IPS-20b (cell line): ENCODE measurements at regions not wholly inside any gene's neighbourhood (a gene's known extent, or its start where the extent isn't known, plus 50 kb on each side); places are given as distances from the start of the nearest gene placed in this dataset.
"Not testable (repeated sequence)": the region's sequence is repeated elsewhere in the genome, so short reads cannot be mapped to it uniquely, and the experiment has no call there.

Source experiments
- H3K27ac ChIP-seq: one replicate; pipeline ENCODE4 v1.5.1; 2013; ENCODE audit warnings: low read length
- H3K27me3 ChIP-seq: 2 replicates; pipeline ENCODE4 v1.6.1; 2013; ENCODE audit warnings: mild to moderate bottlenecking, low read length, inconsistent platforms; ENCODE audit not compliant: insufficient read depth
- H3K36me3 ChIP-seq: 2 replicates; pipeline ENCODE4 v1.6.1; 2013; ENCODE audit warnings: low read depth, mild to moderate bottlenecking, inconsistent platforms, low read length, moderate library complexity; ENCODE audit not compliant: insufficient read depth
- H3K4me1 ChIP-seq: 2 replicates; pipeline ENCODE4 v1.6.1; 2013; ENCODE audit warnings: mild to moderate bottlenecking, control low read depth, inconsistent platforms, low read length, moderate library complexity; ENCODE audit not compliant: insufficient read depth
- H3K4me3 ChIP-seq: 2 replicates; pipeline ENCODE4 v1.5.1; 2013; ENCODE audit warnings: mild to moderate bottlenecking, low read length, inconsistent platforms
- H3K9ac ChIP-seq: 2 replicates; pipeline ENCODE4 v1.6.1; 2013; ENCODE audit warnings: low read depth, mild to moderate bottlenecking, inconsistent platforms, low read length, moderate library complexity
- H3K9me3 ChIP-seq: 2 replicates; pipeline ENCODE4 v1.6.1; 2013; ENCODE audit warnings: mild to moderate bottlenecking, low read depth, low read length, inconsistent platforms; ENCODE audit not compliant: insufficient read depth

DNA sequence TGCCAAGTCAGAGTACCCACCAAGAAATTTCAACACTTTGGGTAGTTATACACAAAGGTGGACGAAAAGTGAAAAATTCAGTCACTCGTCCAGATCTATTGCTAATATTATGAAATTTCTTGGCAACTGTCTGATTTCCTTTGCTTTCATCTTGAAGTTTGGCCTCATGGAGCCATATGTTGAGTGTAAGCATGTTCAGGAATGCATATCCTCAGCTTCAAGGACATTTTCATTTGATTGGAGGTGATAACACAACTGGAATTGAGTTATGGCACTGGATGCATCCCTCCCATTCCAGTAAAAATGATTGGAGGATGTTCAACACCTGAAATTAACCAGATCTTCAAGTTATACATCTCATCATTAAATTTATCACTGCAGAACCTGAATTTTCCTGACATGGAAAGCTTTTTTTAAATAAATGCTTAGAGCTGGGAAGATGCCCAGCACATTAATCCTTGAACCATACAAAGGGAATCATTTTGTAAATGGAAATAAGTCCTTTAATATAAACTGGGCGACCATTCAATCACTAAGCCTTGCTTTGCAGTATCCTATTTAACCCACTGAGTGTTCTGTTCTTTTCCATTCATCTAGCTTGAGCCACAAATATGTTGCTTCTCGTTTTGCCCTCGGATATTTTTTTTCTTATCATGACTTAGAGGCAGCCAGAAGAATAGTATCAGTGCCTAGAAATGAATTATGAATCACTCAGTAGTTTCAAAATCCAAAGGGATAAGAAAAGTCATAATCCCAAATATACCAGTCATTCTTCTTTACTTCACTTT lies 273.7 kb upstream of the PIK3R1 start:
- H3K36me3 ChIP-seq: no peaks in the 10 kb centered on the region
- H3K27ac ChIP-seq: no peak overlapping the region
- H3K4me1 ChIP-seq: no peaks in the 10 kb centered on the region
- no peaks in the 10 kb centered on the region for H3K9me3 ChIP-seq
- H3K27me3 ChIP-seq: no peaks in the 10 kb centered on the region
- H3K9ac ChIP-seq: no peak overlapping the region
- no peak overlapping the region for H3K4me3 ChIP-seq

DNA sequence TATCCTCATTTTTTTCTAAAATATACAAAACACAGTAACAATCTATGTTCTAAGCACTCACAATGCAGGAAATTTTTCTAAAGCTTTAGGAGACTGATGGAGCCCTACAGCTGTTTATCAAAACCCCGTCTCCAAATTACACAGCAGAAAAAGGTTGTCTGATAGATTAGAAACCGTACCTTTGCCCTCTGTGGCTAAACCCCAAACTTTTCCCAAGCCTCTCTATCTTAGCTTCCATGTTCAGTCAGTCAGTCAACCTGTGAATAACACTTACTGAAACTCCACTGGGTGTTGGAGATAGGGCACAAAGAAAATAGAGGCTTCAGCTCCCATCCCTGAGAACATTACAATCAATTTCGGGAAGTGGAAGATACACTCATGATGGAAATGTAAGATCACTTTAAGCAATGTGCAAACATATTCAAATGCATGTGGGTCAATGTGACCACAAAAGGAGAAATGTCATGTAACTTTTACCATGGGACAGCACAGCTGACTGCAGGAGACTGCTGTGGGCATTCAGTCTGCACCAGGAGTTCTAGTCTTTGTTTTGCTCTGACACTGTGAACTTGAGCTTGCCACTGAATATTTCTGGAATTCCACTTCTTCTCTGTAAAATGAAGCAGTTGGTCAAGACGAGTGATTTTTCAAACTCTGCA lies 279.5 kb upstream of the PIK3R1 start:
- no peak overlapping the region for H3K9ac ChIP-seq
- H3K27me3 ChIP-seq: no peaks in the 10 kb centered on the region
- no peaks in the 10 kb centered on the region for H3K4me1 ChIP-seq
- H3K27ac ChIP-seq: no peak overlapping the region
- no peak overlapping the region for H3K4me3 ChIP-seq
- H3K36me3 ChIP-seq: no peaks in the 10 kb centered on the region
- H3K9me3 ChIP-seq: no peaks in the 10 kb centered on the region

DNA sequence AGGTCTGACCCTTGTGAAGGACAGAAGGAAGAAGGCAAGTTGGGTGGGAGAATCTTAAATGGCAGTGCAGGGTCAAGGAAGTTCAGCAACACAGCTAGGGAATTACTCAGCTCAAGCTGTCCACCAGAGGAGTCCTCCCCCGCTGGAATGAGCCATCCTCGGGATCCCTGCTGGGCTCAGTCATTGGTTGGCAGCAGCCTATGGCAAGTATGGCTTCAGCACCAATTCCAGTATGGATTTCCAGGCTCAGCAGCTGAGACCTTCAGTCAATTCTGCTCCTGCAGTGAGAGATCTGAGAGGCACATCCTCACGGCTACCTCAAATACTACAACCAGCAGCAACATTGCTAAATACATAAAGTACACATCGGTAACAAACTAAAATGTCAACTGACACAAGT lies 280.6 kb upstream of the PIK3R1 start:
- Histone ChIP-seq H3K27me3 (no peaks in the 10 kb centered on the region), H3K4me1 (no peaks in the 10 kb centered on the region), H3K9ac (no peak overlapping the region), H3K9me3 (no peaks in the 10 kb centered on the region), H3K36me3 (no peaks in the 10 kb centered on the region), H3K27ac (no peak overlapping the region), H3K4me3 (no peak overlapping the region)

DNA sequence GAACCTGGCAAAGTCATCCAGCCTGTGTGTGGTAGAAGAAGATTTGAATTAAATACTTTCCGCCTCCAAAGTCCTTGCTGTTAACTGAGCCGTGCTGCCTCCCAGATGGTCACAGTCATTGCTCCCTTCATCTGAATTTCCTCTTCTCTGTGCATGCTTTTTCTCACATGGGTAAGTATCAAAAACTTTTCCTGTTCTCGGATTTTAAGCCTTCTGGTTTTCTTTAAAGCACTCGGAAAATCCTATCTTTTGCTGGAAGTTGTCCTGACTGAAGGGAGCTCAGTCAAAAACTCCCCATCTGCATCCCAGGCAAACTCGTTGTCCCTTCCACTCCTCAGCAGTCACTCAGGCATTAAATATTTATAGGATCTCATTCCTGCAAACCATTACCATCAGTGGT lies 290.0 kb upstream of the PIK3R1 start:
- Histone ChIP-seq H3K27me3 (no peaks in the 10 kb centered on the region), H3K9ac (no peak overlapping the region), H3K4me3 (no peak overlapping the region), H3K4me1 (no peaks in the 10 kb centered on the region), H3K27ac (no peak overlapping the region), H3K36me3 (no peaks in the 10 kb centered on the region), H3K9me3 (no peaks in the 10 kb centered on the region)

DNA sequence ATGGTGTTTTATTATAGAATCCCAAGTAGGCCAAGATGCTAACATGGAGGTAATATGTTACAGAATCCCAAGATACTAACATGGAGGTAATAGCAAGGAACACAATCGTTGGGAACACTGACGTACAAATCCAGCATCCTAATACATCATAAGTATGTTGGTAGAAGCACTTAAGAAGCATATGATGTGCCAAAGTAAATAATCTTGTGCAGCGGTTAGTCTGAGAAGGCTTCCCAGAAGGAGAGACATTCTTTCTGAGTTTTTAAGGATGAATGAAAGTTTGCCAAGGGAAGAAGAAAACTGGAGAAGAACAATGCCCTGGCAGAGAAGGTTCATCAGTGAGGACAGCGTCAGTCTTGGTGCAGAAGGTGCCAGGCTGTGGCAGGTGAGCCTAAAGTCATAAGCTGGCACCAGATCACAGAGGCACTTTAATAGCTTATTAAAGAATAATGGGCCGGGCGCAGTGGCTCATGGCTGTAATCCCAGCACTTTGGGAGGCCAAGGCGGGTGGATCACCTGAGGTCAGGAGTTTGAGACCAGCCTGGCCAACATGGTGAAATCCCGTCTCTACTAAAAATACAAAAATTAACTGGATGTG lies 294.5 kb upstream of the PIK3R1 start:
- Histone ChIP-seq H3K9me3 (peaks cover 7% of the 10 kb centered on the region; the same call in 1 of the 2 replicates), H3K36me3 (no peaks in the 10 kb centered on the region), H3K4me1 (no peaks in the 10 kb centered on the region), H3K9ac (no peak overlapping the region), H3K27ac (no peak overlapping the region), H3K27me3 (no peaks in the 10 kb centered on the region), H3K4me3 (no peak overlapping the region)

DNA sequence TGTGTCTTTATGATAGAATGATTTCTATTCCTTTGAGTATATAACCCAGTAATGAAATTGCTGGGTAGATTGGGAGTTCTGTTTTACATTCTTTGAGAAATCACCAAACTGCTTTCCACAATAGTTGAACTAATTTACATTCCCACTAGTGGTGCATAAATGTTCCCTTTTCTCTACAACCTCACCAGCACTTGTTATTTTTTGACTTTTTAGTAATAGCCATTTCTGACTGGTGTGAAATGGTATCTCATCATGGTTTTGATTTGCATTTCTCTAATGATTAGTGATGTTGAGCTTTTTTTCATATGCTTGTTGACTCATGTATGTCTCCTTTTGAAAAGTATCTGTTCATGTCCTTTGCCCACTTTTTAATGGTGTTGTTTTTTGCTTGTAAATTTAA lies 296.0 kb upstream of the PIK3R1 start:
- H3K27me3 ChIP-seq, H3K27ac ChIP-seq, H3K36me3 ChIP-seq, H3K9me3 ChIP-seq, H3K4me1 ChIP-seq, H3K4me3 ChIP-seq, H3K9ac ChIP-seq: not testable (repeated sequence)

DNA sequence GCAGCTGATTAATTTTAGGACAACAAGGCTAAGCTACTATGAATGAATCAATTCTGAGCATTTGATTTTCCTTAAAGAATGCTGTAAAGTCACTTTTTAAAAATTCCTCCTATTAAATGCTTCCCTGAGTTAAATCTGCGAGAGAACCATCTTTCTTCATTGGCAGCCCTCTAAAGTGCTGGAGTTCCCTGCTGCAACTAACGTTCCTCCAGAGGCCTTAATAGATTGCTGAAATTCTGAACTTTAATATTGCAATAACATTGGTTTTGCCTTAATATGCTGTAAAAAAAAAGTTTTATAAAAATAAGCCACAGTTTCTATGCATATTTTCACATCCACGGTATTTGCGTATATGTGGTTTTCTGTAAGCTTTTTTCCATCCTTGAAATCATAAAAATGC lies 298.0 kb upstream of the PIK3R1 start:
- H3K4me3 ChIP-seq: no peak overlapping the region
- H3K27me3 ChIP-seq: no peaks in the 10 kb centered on the region
- no peak overlapping the region for H3K9ac ChIP-seq
- peaks cover 7% of the 10 kb centered on the region; the same call in 1 of the 2 replicates for H3K9me3 ChIP-seq
- no peaks in the 10 kb centered on the region for H3K4me1 ChIP-seq
- no peaks in the 10 kb centered on the region for H3K36me3 ChIP-seq
- H3K27ac ChIP-seq: no peak overlapping the region

DNA sequence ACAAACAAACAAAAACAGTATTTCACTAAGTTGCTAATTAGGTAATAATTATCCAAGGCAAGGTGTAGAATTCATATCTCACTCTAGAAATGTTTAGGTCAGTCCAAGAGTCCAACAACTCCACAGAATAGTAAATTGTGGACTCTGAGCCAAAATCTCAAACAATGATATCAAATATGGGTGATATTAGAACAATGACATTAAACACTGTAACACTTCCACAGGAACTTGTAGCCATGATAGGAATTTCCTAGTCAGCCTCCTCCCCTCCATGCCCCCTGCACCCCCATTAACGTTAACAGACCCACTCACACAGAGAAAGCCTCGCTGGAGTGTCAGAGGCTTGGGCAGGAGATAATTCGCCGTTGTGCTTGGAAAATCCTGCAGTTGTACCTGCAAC lies 305.0 kb upstream of the PIK3R1 start:
- Histone ChIP-seq H3K27me3 (no peaks in the 10 kb centered on the region), H3K9me3 (no peaks in the 10 kb centered on the region)

DNA sequence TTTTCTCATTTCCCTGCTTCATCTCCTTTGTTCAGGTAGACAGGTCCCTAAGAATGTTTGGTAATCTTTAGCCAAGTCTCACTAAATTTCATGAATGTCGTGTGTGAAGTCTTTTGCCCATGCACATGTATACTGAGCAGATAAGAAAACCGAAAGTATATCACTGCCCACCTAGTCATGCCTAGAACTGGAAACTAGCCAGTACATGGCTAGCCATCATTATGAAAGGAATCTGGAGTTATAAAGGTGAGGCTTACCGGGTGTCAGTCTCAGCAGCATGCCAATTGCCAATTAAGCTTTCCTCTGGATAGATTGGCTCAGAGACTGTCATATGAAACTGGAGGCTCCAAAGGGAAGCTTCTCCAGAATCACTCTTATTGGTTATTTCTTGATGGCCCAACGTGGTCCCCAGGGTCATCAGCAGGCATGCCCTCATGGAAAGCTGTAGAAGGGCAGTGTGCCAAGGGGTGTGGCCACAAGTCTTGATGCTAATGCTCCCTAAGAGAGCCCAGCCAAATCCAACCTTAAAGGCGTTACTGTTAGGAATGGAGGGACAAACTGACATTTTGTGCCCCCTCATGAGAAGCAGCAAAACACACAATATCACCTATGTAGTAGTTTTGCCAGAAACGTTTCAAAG lies 307.3 kb upstream of the PIK3R1 start:
- no peak overlapping the region for H3K27ac ChIP-seq
- no peaks in the 10 kb centered on the region for H3K9me3 ChIP-seq
- no peaks in the 10 kb centered on the region for H3K27me3 ChIP-seq
- no peaks in the 10 kb centered on the region for H3K4me1 ChIP-seq
- H3K9ac ChIP-seq: no peak overlapping the region
- no peak overlapping the region for H3K4me3 ChIP-seq
- no peaks in the 10 kb centered on the region for H3K36me3 ChIP-seq

More for the DNA sequence above, 305.0 kb upstream of the PIK3R1 start:
- no peaks in the 10 kb centered on the region for H3K4me1 ChIP-seq
- no peaks in the 10 kb centered on the region for H3K36me3 ChIP-seq
- no peak overlapping the region for H3K4me3 ChIP-seq
- no peak overlapping the region for H3K9ac ChIP-seq
- H3K27ac ChIP-seq: no peak overlapping the region

DNA sequence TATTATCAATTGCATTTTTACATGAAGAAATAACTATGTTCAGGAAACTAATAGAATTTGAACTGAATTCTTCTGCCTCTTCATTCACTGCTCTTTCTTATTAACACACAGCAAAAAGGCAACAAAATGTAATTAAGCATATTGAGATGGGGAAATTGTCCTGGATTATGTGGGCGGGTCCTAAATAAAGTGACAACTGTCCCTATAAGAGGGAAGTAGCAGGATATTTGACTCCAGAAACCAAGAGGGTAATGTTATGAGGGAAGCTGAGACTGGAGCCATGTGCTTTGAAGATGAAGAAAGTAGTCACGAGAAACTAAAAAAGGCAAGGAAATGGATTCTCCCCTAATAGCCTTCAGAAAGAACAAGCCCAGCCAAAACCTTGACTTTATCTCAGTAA lies 311.2 kb upstream of the PIK3R1 start:
- no peak overlapping the region for H3K4me3 ChIP-seq
- H3K27ac ChIP-seq: no peak overlapping the region
- H3K9ac ChIP-seq: no peak overlapping the region

DNA sequence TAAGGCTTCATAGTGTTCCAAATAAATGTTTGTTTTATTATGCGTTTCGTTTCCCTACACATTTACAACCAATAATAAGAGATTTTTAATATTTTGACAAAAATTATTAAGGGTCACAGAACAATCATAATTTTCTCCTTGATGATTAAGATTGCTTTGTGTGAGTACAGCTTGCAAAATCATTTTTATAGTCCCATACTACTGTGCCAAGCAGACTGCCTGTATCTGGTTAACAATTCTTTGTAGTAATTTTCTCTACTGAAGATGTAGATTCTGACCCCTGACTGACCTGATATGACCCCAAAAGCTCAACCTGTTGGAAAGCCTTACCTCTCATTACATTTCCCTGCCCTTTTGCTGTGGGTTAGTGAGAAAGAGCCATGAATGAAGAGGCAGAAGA lies 311.9 kb upstream of the PIK3R1 start:
- H3K9me3 ChIP-seq: no peaks in the 10 kb centered on the region
- no peaks in the 10 kb centered on the region for H3K4me1 ChIP-seq
- no peaks in the 10 kb centered on the region for H3K27me3 ChIP-seq
- no peak overlapping the region for H3K4me3 ChIP-seq
- no peak overlapping the region for H3K27ac ChIP-seq
- no peaks in the 10 kb centered on the region for H3K36me3 ChIP-seq
- H3K9ac ChIP-seq: no peak overlapping the region

More for the DNA sequence above, 311.2 kb upstream of the PIK3R1 start:
- Histone ChIP-seq H3K4me1 (no peaks in the 10 kb centered on the region), H3K9me3 (no peaks in the 10 kb centered on the region), H3K27me3 (no peaks in the 10 kb centered on the region), H3K36me3 (no peaks in the 10 kb centered on the region)
